D721Med (cell line): ENCODE measurements at regions not wholly inside any gene's neighbourhood (a gene's known extent, or its start where the extent isn't known, plus 50 kb on each side); places are given as distances from the start of the nearest gene placed in this dataset.
"Not testable (repeated sequence)": the region's sequence is repeated elsewhere in the genome, so short reads cannot be mapped to it uniquely, and the experiment has no call there.

Experiments
- DNase-seq: peaks from one replicate; pipeline ENCODE4 v3.0.0; 2011; ENCODE audit warnings: low spot score; ENCODE audit not compliant: insufficient read length
- FAIRE-seq: peaks from 2 replicates; lab custom pipeline; 2011; peaks lifted over from hg19 to GRCh38; lab: Jason Lieb, UNC
- TF ChIP-seq, protein P1 (sequence below): IDR thresholded peaks from 2 replicates; pipeline ENCODE4 v1.5.1; 2012; ENCODE audit warnings: mild to moderate bottlenecking, control low read depth; ENCODE audit not compliant: insufficient read depth; ENCODE audit errors: missing control alignments

- DNase-seq (no peak), FAIRE-seq (no peak)
- TF ChIP-seq, protein P1, sequence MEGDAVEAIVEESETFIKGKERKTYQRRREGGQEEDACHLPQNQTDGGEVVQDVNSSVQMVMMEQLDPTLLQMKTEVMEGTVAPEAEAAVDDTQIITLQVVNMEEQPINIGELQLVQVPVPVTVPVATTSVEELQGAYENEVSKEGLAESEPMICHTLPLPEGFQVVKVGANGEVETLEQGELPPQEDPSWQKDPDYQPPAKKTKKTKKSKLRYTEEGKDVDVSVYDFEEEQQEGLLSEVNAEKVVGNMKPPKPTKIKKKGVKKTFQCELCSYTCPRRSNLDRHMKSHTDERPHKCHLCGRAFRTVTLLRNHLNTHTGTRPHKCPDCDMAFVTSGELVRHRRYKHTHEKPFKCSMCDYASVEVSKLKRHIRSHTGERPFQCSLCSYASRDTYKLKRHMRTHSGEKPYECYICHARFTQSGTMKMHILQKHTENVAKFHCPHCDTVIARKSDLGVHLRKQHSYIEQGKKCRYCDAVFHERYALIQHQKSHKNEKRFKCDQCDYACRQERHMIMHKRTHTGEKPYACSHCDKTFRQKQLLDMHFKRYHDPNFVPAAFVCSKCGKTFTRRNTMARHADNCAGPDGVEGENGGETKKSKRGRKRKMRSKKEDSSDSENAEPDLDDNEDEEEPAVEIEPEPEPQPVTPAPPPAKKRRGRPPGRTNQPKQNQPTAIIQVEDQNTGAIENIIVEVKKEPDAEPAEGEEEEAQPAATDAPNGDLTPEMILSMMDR: no peak
Measured at GRCh38 chr12:72207079-72207478, 65.1 kb upstream of the TRHDE start.

DNA sequence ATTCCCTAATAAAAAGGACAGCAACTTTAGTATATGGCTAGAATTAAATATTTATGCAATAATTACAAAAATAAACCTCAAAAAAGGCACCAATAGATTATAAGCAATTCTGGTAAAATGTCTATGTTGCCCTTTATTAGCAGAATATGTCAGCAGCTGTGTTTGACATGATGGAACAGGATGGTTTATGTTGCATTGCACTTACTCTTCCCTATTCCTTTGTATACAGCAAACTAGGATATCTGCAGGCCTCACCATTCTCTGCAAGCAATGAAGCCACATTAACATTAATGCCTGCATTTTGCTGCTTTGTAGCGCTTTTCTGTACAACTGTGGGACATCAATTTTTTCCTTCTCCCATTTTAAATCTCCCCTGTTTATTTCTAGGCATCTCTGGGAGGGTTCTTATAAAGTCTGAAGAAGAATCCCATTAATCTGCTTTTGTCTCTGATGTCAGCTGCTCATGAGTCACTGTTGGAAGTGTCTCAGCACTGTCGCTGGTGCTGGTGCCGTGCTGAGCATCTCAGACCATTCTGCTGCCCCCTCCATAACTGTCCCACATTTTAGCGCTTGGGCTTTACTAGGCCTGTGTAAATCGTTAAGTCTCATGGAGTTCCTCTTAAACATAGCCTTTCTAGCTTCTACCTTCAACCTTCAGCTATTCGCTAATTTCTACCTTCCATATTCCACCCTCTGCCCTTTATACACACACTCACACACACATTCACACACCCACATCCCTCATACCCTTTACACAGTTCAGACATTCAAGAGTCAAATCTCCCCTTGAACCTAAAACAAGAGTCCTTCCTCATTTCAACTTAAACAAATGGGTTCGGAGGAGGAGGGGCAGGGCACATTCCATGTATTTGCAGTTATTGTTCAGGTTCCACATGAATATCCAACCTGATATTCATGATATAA is 64.4 kb upstream of the TRHDE start:
- no peak for FAIRE-seq
- DNase-seq: no peak

GRCh38 chr12:72209086-72209485 is 63.1 kb upstream of the TRHDE start:
- FAIRE-seq (no peak), DNase-seq (no peak)
- TF ChIP-seq, protein P1: no peak

More for the DNA sequence above, 64.4 kb upstream of the TRHDE start:
- TF ChIP-seq, protein P1: no peak

GRCh38 chr12:72214163-72214562 is 58.0 kb upstream of the TRHDE start:
- TF ChIP-seq, protein P1: no peak
- FAIRE-seq (no peak), DNase-seq (no peak)

- DNase-seq, FAIRE-seq: not testable (repeated sequence)
Measured at GRCh38 chr12:72215287-72215686, 56.9 kb upstream of the TRHDE start.

DNA sequence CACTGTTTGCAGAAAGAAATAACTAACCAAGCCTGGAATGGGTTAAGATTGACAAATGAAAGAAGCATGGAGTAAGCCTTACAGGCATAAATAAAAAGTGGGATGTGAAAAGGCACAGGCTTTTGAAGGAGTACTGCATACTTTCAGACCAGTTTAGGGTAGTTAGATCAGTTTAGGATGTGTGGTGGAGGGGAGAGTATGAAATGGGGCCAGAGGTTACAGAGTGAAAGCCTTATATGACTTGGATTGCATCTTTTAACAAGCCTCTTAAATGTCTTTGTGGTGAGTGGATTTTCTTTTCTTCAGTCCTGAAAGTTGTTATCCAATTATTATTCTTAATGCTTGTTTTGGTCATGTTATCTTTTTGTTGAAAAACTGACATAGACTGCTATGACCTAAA is 52.2 kb upstream of the TRHDE start:
- FAIRE-seq: peak; percentile 21
- no peak for DNase-seq
- TF ChIP-seq, protein P1: no peak
